HG03039 (cell line): ENCODE measurements at regions not wholly inside any gene's neighbourhood (a gene's known extent, or its start where the extent isn't known, plus 50 kb on each side); places are given as distances from the start of the nearest gene placed in this dataset.

Experiments
- ATAC-seq: cut with Tn5 transposase; IDR thresholded peaks from one replicate; pipeline ENCODE4 v1.9.1; 2021; ENCODE audit warnings: mild to moderate bottlenecking, moderate library complexity; ENCODE audit not compliant: unreplicated experiment

DNA sequence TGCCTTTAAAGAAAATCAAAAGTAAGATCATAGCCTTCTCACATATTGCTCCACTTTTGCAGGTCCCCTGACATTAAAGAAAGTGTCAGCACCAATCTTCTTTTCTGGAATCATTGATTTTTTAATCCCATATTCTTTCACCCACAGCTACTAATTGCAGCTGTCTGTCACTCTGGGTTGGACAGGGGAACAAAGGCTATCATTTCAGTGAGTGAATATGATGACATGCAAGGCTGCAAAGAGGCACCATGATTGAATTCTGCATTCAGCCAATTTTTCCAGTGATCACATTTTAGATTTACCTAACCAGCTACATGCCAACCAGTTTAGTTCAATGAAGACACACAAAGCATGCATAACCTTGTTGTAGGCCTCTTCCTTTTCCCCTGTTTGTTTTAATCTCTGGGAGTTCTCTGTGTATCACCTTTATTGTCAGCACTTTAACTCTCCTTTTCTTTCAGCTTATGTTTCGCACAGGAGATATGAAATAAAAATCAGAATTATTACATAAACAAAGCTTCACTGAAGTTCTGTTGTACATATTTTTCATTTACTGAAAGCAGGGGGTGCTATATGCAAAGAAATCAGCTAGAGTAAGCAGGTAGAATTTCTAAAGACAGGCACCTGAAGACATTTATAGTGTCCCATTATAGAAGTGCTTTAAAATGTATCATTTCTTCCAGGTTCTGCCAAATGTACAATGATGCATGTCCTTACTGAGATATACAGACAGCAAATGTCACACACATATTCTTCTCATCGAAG is 584.8 kb downstream of the PLA2G4A start:
- no peak for ATAC-seq

DNA sequence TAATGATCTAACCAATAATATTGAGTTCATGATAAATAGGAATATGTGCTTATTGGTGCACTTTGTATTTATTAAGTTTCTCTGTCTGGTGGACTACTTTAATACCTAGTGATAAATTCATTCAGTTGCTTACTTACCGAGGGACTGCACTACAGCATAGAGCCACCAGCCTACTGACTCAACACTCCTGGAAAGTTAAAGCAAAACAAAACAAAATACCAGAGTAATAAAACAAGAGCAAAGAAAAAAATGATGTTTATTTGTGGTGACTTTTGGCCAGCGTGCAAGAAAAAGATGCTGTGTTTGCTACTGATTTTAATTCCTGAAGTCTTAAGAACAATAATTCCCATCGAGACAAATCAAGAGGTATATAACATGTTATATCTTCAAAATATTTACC is 586.3 kb downstream of the PLA2G4A start:
- ATAC-seq = no peak

DNA sequence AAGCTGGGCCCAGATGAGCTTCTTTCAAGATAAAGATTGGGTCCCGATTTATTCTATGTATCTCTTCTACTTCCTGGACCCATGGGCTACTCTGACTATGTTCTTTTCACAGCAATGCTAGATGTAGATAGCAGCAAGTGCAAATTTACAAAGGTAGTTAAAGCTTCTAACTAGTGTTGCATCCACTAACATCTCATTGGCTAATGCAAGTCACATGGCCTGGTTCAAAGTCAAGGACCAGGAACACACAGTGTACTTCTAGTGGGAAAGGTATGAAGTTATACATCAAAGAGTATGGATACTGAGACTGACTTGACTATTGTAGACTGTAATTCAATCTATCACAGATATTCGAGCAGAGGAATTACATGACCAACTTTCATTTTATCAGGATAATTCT is 588.8 kb downstream of the PLA2G4A start:
- no peak for ATAC-seq

DNA sequence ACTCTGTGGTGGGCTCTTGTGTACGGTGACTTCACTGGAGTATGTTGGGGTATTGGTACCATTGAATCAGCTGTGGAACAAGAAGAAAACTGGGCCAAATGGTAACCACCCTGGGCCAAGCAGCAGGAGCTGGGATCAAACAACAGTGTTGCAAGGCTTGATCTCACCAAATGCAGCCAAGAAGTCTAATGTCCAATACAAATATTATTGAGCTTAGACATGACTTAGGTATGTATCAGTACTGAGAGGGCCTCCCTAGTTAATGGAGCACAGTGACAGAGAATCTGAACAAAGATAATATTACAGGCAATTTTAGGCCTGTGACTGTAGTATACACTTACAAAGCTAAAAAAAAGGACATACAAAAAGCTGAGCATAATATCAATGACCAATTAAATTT is 604.8 kb downstream of the PLA2G4A start:
- ATAC-seq = no peak

DNA sequence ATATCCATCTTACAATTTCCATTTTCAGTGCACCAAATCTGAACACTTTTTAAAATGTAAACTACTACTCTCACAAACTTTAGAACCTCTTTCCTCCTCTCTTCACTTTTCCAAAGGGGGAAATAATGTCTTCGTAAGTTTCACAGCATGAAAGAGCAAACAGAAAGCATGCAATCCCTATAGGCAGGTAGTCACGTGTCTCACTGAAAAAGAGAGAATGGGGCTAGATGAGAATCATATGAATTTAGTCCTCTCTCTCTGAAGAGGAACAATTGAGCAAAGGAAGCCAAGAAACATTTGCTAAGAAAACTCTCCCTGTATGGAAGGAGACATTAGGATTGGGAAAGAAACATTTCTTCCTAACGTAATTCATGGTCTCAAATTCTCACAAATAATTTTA is 613.9 kb downstream of the PLA2G4A start:
- no peak for ATAC-seq

DNA sequence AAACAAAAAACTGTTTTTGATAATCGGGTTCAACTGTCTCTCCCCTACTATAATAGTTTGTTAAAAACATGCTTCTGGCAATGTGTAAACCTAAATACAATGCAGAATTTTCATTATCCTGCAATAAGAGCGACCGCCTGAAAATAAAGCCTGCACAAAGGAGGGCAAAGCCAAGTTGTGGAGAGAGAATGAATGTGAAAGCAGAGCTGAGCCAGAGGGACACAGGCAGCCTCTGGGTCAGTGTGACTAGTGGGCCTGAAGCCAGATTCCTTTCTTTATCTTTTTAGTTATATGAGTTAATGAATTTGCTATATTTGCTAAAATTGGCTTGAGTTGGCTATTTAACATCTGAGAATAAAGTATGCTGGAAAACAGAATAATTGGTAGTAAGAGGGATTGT is 615.2 kb downstream of the PLA2G4A start:
- ATAC-seq = no peak

DNA sequence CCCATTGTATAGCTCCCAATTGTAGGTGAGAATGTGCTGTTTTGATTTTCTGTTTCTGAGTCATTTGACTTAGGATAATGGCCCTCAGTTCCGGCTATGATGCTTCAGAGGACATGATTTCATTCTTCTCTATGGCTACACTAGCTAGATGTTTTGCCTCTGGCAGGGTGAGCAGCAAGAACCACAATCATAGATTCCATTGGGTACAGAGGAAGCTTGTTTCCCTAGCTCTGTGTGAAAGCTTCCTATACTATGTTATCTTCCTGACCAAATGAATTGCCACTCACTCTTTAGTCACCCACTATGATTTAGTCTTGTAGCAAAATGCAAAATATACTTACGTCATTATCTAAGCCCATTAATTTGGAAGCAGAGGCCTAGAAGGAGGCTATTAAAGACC is 616.3 kb downstream of the PLA2G4A start:
- no peak for ATAC-seq

DNA sequence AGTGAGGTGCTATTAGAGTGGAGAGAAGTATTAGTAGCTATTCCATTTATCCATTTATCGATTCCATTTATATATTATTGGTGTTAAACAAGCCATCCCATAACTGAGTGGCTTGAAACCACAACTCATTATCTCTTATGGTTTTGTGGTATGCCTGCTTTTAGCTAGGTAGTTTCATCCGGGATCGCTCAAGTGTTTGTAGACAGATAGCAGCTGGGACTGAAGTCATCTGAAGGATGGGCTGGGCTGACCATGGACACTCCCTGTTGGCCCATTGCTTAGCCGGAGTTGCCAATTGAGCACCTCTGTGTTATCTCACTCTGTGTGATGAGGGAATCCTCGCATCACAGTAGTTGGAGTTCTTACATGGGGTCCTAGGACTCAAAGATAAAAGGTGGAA is 622.5 kb downstream of the PLA2G4A start:
- no peak for ATAC-seq

DNA sequence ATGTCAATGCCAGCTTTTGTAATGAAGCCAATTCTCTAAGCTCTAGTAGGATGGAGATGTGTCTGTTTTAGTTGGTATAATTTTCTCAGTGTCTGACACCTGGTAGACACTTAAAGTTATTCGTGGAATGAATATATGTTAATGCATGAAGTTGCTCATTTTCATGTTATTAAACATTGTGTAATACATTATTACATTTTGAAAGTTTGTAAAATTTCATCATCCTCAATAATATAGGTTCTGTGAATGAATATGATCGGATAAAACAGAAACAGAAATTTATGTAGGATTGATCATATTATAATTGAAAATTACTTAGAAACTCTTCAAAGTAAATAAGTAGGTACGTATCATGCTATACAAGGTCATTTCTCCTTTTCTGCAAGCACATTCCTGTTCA is 625.3 kb downstream of the PLA2G4A start:
- ATAC-seq = no peak

DNA sequence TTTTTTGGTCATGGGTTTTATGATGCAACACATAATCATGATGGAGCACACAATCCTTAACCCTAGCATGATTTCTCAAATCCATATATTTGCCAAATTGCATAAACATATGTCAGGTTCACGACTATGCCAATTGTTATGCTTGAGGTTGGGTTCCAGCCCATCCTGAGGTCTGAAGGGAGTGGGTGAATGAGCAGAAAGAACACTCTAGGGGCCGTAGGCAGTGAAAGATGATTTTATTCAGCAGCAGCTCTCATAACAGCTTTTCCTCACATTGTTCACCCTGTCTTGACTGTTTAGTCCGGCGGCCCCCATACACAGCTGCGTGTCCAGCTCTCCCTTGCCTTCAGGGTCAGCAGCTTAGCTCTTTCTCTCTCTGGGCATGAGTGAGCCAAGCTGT is 627.7 kb downstream of the PLA2G4A start:
- ATAC-seq = no peak

DNA sequence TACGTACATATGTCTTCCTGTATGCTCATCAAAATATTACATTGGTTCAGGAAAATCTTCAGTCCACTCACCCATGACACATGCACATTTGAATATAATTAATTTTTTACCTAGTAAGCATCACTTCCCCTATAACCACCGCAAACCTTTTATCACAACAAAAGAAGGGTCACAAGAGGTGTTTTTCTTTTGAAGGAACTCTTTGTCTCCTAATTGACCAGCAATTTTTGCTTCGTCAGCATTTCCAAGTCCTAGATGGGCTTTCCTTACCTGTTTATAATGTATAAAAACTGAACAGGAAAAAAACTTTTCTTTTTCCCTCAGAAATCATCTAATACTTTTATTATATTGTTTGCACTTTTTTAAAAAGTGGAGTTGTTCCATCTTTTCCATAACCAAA is 631.3 kb downstream of the PLA2G4A start:
- no peak for ATAC-seq

DNA sequence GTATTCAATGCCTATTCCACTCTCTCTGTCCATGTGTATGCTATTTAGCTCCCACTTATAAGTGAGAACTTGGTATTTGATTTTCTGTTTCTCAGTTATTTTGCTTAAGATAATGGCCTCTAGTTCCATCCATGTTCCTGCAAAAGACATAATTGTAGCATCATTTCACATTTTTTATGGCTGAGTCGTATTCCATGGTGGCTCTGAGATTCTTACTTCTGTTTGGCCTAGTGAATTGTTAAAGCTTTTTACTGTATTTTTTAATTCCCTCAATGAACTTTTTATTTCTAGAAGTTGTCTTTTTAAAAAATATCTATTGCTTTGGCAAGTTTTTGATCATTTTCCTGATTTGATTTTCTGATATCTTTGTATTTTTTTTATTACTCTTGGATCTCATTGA is 635.6 kb downstream of the PLA2G4A start:
- ATAC-seq = no peak

DNA sequence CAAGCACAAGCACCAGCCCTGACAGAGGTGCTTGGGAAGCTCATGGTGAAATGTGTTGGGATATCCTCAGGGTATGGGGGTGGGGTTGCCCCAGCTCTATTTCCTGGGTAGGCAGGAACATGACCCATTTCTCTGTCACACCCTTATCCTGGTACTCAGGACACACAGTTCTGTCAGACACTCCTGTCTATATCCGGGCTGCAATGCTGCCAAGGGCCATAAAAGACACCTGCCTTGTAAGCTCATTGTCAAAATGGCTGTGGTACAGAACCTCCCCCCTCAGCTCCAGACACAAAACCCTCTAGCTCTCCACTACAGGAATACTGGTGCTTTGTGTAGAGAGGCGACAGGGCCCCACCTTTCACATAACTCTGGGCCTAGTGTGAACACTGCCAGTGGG is 636.7 kb downstream of the PLA2G4A start:
- no peak for ATAC-seq

DNA sequence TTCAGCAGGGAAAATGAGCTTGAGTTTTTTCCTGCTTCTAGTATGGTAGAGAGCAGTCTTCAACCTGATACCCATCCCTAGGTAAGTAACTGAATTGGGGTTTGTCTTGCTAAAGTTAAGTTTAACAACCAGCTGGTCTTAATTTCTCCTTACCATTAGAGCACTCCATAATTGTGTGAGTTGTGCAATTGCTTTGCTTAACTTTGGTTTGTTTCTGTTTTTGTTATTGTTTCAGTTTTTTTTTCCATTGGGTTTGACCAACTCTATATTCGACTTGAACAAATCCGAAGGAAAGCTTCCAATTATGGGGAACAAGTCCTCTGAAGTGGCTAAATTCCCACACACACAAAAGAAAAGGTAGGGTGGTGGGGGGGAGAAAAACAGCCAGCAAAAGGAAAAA is 641.1 kb downstream of the PLA2G4A start:
- no peak for ATAC-seq

DNA sequence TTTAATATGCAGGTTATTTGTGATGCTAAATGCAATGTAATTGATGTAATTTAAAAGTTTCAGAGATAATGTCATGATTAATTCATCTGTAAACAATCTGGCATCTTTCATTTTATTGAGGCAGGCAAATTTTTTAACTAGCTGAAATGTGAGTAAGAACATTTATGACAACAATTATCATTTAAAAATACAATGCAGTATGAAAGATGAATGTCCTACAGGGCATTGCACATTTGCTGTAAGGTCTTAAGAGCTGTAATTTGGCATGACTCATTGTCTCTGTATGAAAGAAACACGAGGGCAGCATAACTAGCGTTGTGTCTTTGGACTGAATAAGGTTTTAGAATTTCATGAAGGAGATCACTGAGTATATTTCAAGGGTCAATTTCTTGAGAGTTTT is 642.8 kb downstream of the PLA2G4A start:
- no peak for ATAC-seq

DNA sequence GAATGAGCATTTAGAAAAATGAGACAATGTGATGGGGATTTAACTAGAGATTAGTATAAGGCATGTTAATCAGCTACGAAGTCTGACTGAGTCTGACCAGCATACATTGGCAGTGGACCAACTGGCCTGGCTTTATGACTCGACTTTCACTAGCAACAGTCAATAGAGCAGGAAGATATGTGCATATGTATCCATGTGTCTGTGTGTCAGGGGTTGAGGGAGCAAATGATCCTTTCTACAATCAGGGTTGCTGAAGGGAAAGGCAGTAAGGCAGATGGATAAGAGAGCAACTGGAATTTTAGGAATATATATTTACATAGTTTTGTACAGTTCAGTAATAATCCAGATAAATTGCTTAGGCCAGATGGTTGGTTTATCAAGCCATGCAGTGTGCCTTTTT is 645.6 kb downstream of the PLA2G4A start:
- no peak for ATAC-seq

DNA sequence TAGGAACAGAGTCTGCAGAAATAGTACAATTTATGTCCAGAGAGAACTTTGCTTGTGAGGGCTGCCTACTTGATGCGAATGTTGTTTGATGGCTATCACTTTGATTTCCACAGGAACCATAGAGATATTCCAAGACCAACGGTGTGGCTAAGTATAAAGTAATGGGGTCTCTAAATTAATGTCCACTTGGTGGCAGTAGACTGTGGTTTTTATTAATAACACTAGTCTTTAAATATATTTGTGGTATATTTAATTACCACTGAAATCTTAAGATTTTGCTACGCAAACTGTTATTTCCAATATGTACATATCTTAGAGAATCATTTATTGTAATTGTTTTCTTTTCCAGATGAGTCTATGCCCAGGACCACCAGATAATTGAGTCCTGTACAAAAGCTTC is 647.9 kb downstream of the PLA2G4A start:
- ATAC-seq = no peak

DNA sequence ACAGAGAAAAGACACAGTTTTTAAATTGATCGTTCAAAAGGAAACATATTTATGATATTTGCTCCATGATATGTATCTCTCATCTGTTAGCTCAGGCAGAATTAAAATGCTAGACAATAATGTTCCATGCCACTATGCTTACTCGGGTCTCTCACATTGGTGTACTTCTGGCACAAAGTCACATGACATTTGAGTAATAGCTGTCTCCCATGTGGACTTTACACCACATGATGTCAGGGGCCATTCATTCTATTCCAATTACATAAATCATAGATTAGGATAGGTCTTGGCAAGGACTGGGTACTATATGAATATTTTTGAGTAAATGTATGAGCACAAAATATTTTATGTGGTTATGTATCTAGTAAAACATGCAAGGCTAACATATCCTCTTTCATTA is 648.4 kb downstream of the PLA2G4A start:
- no peak for ATAC-seq

DNA sequence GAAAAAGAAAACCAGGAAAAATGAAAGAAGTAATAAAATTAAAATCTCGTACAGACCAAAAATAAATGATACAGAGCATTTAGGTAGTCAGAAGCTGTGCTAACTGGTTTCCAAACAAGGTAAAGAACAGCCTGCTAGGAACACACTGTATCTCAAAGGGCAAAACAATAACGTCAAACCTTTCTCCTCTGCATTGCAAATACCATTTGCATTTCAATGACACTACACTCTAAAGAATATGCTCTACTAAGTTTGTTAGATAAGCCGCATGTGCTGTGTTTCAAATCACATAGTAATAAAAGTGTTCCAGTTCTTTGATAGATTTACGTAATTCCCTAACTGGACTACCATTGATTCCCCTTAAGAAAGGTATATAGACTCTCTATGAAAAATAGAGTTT is 648.8 kb downstream of the PLA2G4A start:
- no peak for ATAC-seq

DNA sequence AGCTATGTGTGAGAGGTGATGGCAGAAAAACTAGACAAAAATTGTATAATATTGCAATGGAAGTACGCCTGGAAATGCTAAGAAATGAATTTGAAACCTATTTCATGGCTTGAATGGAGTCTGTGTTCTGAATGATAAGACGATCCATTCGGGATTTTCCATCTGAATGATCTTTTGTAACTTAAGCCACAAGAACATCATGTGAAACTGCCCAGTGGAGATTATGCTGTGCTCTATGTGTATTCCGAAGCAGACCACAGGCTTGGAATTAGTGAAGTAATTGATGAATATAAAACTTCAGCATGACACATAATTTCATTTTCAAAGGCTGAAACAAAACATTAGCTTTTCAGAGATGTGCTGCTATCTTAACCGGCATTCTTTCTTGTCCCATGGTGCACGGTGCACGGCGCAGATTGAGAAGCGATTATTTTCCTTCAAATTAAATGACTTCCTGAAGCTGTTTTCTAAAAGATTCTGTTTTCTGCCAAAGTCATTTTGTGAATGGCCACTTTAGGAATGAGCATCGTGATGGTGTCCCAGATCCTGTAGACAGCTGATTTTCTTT is 652.9 kb downstream of the PLA2G4A start:
- no peak for ATAC-seq

DNA sequence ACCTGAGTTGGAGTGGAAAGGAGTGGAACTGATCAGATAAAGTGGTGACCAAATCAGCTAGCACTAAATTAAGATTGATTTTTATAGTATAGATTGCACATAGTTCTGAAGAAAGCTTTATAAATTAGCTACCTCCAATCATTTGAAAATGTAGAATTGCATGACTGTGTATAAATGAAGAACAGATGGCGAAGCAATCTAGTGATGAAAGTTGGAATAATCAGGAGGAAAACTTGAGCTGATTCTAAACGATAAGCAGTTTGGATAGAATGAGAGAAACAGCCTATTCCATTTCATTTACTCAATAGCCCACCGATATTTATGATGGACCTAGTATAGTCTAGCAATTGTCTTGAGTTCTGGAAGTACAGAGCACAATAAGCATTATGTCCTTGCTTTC is 661.5 kb downstream of the PLA2G4A start:
- ATAC-seq = no peak

DNA sequence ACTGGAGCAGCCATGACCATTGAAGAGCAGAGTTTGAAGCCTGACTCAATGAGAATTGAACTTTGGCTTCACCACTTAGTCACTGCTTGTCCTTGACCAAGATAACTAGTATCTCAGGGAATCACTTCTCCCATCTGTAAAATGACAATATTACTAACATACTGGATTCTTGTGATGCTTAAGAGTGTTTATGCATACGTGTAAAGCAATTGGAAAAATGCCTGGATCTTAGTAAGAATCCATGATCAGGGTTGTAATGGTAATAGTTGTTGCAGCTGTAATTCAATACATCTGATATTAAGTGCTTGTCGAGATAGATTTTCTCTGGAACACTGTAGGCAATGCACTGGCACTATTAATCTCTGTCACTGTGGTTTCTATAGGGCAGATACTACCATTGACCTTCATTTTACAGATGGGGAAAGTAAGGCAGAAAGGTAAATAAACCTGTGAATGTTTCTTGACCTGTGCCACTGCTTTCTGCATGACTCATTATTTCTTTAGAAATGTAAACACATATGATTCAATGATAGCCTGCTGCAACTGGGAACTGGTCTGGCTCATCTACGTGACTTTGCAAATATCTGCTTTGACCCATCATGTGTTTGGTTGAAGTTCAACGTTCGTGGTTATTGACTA is 662.5 kb downstream of the PLA2G4A start:
- no peak for ATAC-seq

DNA sequence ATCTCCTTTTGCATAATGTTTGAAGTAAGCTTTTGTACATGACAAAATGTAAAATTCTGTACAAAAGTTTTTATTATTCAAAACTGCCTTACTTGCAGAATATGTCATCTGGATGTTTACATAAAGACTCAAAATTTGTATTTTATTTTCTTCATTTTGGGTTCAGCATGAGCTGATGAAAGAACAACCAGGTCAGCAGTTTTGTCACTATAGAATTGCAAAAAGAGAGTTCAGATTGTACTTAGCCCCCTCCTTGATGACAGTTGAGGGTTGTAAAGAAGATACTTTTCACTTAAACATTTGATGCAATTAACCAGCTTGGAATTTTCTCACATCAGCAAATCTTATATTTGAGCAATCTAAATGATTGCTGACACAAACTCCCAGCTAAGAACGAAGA is 669.3 kb downstream of the PLA2G4A start:
- ATAC-seq = no peak
